ENCODE measurements at regions not wholly inside any gene's neighbourhood (a gene's known extent, or its start where the extent isn't known, plus 50 kb on each side); places are given as distances from the start of the nearest gene placed in this dataset.

DNA sequence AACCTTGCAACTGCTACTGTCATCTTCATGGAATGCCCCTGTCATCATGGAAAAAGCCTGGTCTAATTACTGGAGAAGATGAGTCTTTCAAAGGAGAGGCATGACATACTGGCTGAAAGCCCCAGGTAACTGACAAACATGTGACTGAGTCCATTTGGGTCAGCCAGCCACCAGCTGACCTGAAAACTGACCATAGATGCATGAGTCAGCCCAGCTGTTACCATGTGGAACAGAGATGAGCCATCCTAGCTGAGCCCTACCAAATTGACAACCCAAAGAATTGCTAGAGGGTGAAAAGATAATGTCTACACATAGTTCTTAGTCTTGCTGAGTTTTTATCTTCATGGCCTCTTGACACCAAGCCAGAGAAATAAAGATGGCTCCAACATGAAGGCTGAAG is 311.8 kb downstream of the UTP18 start:
- no peak for DNase-seq
